SJSA1 (cell line): ENCODE measurements at regions not wholly inside any gene's neighbourhood (a gene's known extent, or its start where the extent isn't known, plus 50 kb on each side); places are given as distances from the start of the nearest gene placed in this dataset.

Source experiments
- DNase-seq, 2 experiments: peaks; one replicate each; pipeline ENCODE4 v3.0.0-alpha.2; 2015 to 2020; ENCODE audit warnings: low spot score in 2 of 2, low read depth in 1 of 2
- H3K27ac ChIP-seq: fragments of 250-450 bp; sonication (Bioruptor Pico); 2 replicates; pipeline ENCODE4 v1.5.1; 2020; ENCODE audit warnings: mild to moderate bottlenecking, moderate library complexity
- H3K27me3 ChIP-seq: fragments of 250-450 bp; sonication (Bioruptor Pico); replicated peaks from 2 replicates; pipeline ENCODE4 v1.5.1; 2020; ENCODE audit warnings: mild to moderate bottlenecking, moderate library complexity
- H3K36me3 ChIP-seq: fragments of 250-450 bp; sonication (Bioruptor Pico); 2 replicates; pipeline ENCODE4 v1.5.1; 2020; ENCODE audit warnings: mild to moderate bottlenecking
- H3K4me1 ChIP-seq: fragments of 250-450 bp; sonication (Bioruptor Pico); replicated peaks from 2 replicates; pipeline ENCODE4 v1.6.1; 2021; ENCODE audit warnings: mild to moderate bottlenecking
- H3K4me3 ChIP-seq: fragments of 250-450 bp; sonication (Bioruptor Pico); 2 replicates; pipeline ENCODE4 v1.5.1; 2020; ENCODE audit warnings: mild to moderate bottlenecking
- H3K9me3 ChIP-seq: fragments of 250-450 bp; sonication (Bioruptor Pico); replicated peaks from 2 replicates; pipeline ENCODE4 v1.5.1; 2020; ENCODE audit warnings: mild to moderate bottlenecking

DNA sequence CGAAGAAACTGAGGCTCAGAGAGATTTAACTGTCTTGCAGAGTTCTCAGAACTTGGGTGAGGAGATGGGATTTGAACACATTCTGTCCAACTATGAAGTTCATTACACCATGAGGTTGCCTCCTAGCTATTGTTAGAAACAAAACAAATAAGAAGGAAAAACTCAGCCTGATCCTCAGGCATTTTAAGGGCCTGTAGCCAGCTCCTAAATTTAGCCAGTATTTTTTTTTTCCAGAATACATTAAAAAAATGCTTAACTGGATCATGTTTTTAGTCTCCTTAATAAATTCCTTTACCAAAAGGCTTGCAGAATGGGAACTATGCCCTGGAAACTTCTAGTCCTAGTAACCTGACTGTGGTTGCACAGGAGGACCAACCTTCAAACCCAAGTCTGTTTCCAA is 212.0 kb downstream of the CSNK2A3 start:
- H3K4me1 ChIP-seq = no peaks in the 10 kb centered on the region
- H3K27me3 ChIP-seq = no peaks in the 10 kb centered on the region
- H3K36me3 ChIP-seq = no peaks in the 10 kb centered on the region
- no peak overlapping the region for H3K4me3 ChIP-seq
- no peak overlapping the region for H3K27ac ChIP-seq
- H3K9me3 ChIP-seq = no peaks in the 10 kb centered on the region
- DNase-seq = no peak

DNA sequence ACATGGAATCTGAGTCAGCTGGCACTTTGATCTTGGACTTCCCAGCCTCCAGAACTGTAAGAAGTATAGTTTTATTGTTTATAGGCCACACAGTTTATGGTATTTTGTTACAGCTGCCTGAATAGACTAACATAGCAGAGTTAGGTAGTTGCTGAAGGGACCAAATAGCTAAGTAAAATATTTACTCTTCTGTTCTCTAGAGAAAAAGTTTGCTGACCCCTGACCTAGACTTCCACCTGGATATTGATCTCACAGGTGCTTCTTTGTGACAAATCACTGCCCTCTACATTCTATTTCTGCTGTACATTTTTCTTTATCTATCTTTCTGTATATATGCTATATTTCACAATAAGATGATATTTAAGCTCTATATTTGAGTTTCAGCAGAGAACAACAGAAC is 212.5 kb downstream of the CSNK2A3 start:
- DNase-seq = no peak

DNA sequence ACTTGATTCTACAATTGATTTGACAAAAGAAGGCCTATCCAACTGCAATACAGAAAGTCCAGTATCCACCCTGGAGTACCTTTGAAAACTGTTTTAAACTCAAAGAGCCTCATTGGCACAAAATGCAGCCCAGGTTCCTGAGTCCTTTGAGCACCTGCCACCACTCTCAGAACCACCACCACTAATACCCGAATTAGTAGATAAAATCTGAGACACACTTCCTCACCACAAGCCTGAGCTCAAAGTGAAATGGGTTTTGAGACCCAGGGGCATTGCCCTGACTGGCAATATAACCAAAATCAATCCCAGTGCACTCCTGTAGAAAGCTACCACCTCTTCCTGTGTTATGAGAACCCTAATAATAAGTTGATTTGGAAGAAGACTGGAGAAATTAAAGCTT is 215.7 kb downstream of the CSNK2A3 start:
- Histone ChIP-seq H3K36me3 (no peaks in the 10 kb centered on the region), H3K27ac (no peak overlapping the region), H3K4me3 (no peak overlapping the region), H3K4me1 (no peaks in the 10 kb centered on the region), H3K27me3 (no peaks in the 10 kb centered on the region), H3K9me3 (no peaks in the 10 kb centered on the region)
- DNase-seq = no peak

More for the DNA sequence above, 212.5 kb downstream of the CSNK2A3 start:
- Histone ChIP-seq H3K27me3 (no peaks in the 10 kb centered on the region), H3K9me3 (no peaks in the 10 kb centered on the region), H3K36me3 (no peaks in the 10 kb centered on the region), H3K4me3 (no peak overlapping the region), H3K4me1 (no peaks in the 10 kb centered on the region), H3K27ac (no peak overlapping the region)

DNA sequence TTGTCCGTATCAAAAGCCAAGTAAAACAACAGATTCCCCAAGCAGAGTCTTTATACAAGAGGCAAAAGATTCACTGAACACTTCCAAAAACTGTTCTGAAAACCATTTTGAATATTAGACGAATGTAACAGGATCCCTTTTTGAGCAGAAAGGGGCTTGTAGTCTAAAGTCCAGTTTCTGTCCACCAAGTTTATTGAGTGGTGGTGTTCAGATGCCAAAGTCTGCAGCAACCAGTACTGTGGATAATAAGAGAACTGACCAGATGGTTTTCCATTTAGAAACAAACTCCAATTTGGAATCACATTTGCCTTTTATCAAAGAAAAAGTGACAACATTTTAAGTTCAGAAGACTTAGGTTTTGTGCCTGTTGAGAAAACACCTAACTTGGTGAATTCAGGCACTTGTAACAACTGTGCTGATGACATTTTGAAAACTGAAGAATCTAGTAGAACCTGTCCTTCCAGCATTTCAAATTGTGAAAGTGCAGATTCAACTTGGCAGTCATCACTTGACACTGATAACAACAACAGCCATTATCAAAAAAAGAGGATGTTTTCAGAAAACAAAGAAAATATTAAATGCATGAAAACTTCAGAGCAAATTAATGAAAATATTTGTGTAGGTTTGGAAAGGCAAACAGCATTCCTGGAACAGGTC is 217.1 kb downstream of the CSNK2A3 start:
- H3K4me1 ChIP-seq = no peaks in the 10 kb centered on the region

DNA sequence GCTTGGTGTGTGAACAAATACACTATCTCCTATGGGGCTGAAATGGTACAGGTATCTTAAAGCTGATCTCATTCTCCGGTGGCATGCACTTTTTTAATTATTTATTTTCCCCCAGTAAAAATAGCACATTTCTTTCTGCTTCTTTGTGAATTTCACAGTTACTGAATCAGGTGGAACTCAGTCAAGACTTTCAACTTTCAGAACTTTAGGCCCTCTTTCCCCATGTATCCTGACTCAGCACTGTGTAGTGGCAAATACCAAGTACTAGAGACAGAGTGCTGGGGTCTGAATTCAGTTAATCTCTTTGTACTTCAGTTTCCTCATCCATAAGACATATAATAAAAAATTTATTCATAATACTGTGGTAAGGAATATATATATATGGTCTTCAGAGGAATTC is 223.9 kb downstream of the CSNK2A3 start:
- Histone ChIP-seq H3K4me1 (peaks cover 2% of the 10 kb centered on the region), H3K4me3 (no peak overlapping the region), H3K9me3 (no peaks in the 10 kb centered on the region), H3K36me3 (no peaks in the 10 kb centered on the region), H3K27ac (no peak overlapping the region), H3K27me3 (peaks cover 12% of the 10 kb centered on the region)
- DNase-seq = no peak

More for the DNA sequence above, 217.1 kb downstream of the CSNK2A3 start:
- H3K9me3 ChIP-seq = no peaks in the 10 kb centered on the region
- H3K36me3 ChIP-seq = no peaks in the 10 kb centered on the region
- no peak for DNase-seq
- H3K4me3 ChIP-seq = no peak overlapping the region
- H3K27ac ChIP-seq = no peak overlapping the region
- H3K27me3 ChIP-seq = no peaks in the 10 kb centered on the region

DNA sequence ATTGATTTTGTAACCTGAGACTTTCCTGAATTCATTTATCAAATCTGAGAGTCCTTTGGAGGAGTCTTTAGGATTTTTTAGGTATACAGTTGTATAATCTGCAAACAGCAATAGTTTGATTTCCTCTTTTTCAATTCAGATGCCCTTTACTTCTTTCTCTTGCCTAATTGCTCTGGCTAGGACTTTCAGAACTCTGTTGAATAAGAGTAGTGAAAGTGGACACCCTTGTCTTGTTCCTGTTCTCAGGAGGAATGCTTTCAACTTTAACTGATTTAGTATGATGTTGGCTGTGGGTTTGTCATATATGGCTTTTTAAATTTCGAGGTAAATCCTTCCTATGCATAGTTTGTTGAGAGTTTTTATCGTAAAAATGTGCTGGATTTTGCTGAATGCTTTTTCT is 227.4 kb downstream of the CSNK2A3 start:
- Histone ChIP-seq H3K4me1 (peaks cover 5% of the 10 kb centered on the region), H3K9me3 (no peaks in the 10 kb centered on the region), H3K27ac (no peak overlapping the region), H3K36me3 (no peaks in the 10 kb centered on the region), H3K27me3 (peaks cover 12% of the 10 kb centered on the region), H3K4me3 (no peak overlapping the region)
- DNase-seq = no peak

DNA sequence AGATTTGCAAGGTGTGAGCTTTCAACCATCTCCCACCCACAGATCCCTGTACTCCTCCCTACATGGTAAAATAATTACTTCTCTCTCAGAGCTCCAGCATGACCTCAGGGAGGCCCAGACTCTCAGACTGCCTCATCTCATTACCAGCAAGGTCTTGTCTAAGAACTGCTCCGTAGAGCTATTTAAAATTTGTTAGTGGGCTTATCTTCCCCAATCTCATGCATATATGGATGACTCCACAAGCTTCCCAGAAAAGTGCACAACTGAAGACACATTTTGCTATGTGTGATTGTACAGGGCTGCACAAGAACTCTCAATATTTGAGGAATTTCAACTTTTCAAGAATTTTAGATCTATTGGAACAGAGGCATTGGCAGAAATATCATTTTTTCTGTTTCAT is 230.3 kb downstream of the CSNK2A3 start:
- Histone ChIP-seq H3K9me3 (no peaks in the 10 kb centered on the region), H3K36me3 (no peaks in the 10 kb centered on the region), H3K4me3 (no peak overlapping the region), H3K27me3 (peaks cover 11% of the 10 kb centered on the region), H3K27ac (no peak overlapping the region), H3K4me1 (peaks cover 5% of the 10 kb centered on the region)
- DNase-seq = no peak

DNA sequence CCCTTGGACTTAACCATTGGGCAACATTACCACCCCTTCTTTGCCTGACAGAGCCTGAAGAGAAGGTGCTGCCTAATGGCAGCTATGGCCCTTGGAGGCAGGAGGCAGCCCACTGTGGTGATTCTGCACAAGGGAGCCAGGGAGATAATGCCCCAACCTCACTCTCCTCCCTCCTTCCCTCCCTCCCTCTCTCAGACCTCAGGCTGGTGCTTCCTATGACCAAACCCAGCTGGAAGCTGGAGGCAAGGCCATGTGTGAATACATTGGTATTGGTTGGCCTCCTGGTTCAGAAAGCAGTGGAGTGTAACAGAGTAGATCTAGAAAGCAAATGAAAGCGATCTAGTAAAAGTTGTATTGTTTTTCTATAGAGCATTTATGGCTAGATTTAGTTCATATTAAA is 233.1 kb downstream of the CSNK2A3 start:
- no peak for DNase-seq
- H3K36me3 ChIP-seq = no peaks in the 10 kb centered on the region
- H3K27ac ChIP-seq = no peak overlapping the region
- H3K27me3 ChIP-seq = no peaks in the 10 kb centered on the region; the same call in none of the 2 replicates
- H3K4me1 ChIP-seq = peaks cover 5% of the 10 kb centered on the region
- no peak overlapping the region for H3K4me3 ChIP-seq
- H3K9me3 ChIP-seq = no peaks in the 10 kb centered on the region

DNA sequence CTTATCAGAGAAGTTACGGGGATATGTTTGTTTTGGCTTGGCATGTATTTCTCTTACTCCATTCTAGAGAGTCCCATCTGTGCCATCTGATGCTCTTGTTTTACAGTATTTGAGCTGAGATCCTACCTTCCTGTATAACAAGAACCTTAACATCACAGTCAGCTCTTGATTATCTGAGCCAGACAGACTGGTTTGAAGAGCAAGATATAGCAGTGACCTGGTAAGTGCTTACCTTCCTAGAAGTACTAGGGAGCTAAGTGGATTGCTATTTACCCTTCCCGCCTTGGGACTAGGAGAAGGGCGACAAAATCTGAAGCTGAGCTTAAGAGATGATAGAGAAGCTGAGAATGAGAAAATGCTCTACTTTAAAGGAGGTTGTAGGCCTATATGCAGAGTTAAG is 235.3 kb downstream of the CSNK2A3 start:
- no peaks in the 10 kb centered on the region for H3K4me1 ChIP-seq
- H3K9me3 ChIP-seq = peaks cover 3% of the 10 kb centered on the region; the same call in 1 of the 2 replicates
- H3K27me3 ChIP-seq = no peaks in the 10 kb centered on the region; the same call in none of the 2 replicates
- no peaks in the 10 kb centered on the region for H3K36me3 ChIP-seq
- DNase-seq = no peak
- no peak overlapping the region for H3K27ac ChIP-seq
- no peak overlapping the region for H3K4me3 ChIP-seq

DNA sequence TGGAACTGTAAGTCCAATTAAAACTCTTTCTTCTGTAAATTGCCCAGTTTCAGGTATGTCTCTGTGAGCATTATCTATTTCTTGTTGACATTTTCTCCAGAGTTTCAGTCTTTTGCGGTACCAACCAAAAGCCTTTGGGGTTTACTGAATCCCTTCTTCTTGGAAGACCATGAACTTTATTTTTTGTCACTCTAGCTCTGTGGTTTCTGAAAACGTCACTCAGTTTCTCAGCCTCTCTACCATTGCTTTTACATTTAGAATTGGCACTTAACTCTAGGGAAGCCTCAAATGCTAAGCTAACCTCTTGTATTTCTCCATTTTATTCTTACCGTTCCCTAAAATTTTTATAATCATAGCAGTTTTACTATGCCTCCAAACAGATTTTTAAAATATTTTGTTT is 237.6 kb downstream of the CSNK2A3 start:
- H3K27ac ChIP-seq = no peak overlapping the region
- DNase-seq = no peak
- no peaks in the 10 kb centered on the region for H3K4me1 ChIP-seq
- no peaks in the 10 kb centered on the region for H3K36me3 ChIP-seq
- peaks cover 3% of the 10 kb centered on the region; the same call in 1 of the 2 replicates for H3K9me3 ChIP-seq
- H3K4me3 ChIP-seq = no peak overlapping the region
- peaks cover 6% of the 10 kb centered on the region for H3K27me3 ChIP-seq

DNA sequence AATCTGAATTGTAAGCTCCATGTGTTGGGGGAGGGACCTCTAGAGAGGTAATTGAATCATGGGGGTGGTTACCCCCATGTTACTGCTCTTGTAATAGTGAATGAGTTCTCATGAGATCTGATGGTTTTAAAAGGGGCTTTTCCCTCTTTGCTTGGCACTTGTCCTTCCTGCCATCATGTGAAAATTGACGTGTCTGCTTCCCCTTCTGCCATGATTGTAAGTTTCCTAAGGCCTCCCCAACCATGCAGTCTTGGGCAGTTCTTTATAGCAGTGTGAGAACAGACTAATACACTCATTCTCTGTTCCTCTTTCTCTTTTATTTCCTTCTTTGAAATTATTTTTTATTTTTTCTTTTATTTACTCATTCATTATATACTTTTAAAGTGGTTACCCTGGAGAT is 239.4 kb downstream of the CSNK2A3 start:
- H3K9me3 ChIP-seq = peaks cover 3% of the 10 kb centered on the region; the same call in 1 of the 2 replicates
- H3K36me3 ChIP-seq = no peaks in the 10 kb centered on the region
- H3K4me3 ChIP-seq = no peak overlapping the region
- H3K27me3 ChIP-seq = peaks cover 15% of the 10 kb centered on the region; the same call in 1 of the 2 replicates
- DNase-seq = no peak
- H3K4me1 ChIP-seq = no peaks in the 10 kb centered on the region
- H3K27ac ChIP-seq = no peak overlapping the region

DNA sequence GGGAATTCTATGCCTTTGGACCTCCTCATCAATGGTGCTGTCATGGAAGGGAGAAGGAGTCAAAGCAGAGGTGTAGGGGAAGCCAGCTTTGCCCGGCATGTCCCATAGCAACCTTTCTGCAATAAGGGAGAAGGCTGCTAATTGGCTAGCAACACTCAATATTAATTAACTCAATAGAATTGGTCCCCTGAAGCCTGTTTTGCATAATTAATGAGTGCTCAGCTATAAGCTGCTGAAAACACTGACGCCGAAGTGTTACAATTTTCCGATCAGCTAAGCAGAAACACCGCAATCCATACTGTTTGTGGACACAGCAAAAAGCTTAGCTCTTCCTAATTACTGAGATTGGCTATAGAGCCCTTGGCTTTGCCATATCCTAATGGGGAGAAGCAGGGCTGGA is 245.0 kb downstream of the CSNK2A3 start:
- Histone ChIP-seq H3K36me3 (no peaks in the 10 kb centered on the region), H3K27ac (no peak overlapping the region), H3K4me3 (no peak overlapping the region), H3K4me1 (no peaks in the 10 kb centered on the region), H3K27me3 (peaks cover 26% of the 10 kb centered on the region; the same call in 1 of the 2 replicates), H3K9me3 (no peaks in the 10 kb centered on the region)
- DNase-seq = no peak

DNA sequence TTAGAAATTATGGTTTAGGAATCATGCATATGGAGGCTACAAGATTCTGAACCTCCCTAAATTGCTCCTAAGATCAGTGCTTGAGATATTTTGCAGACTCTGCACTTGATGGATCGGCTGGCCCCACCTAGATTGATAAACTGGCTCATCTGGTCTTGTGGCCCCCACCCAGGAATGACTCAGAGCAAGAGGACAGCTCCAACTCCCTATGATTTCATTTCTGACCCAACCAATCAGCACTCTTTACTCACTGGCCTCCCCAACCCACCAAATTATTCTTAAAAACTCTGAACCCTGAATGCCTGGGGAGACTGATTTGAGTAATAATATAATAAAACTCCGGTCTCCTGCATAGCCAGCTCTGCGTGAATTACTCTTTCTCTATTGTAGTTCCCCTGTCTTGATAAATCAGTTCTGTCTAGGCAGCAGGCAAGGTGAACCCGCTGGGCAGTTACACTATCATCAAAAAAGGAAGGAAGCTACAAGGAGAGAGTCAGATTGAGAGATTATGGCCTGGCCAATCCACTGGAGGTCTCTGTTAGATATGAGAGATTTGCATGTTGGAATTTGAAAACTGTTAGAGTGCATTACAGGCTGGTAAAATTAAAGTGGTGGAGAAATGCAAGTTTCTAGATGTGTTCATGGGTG is 245.8 kb downstream of the CSNK2A3 start:
- Histone ChIP-seq H3K27ac (no peak overlapping the region), H3K4me1 (no peaks in the 10 kb centered on the region), H3K4me3 (no peak overlapping the region), H3K27me3 (peaks cover 29% of the 10 kb centered on the region; the same call in 1 of the 2 replicates), H3K9me3 (no peaks in the 10 kb centered on the region), H3K36me3 (no peaks in the 10 kb centered on the region)
- DNase-seq = no peak

DNA sequence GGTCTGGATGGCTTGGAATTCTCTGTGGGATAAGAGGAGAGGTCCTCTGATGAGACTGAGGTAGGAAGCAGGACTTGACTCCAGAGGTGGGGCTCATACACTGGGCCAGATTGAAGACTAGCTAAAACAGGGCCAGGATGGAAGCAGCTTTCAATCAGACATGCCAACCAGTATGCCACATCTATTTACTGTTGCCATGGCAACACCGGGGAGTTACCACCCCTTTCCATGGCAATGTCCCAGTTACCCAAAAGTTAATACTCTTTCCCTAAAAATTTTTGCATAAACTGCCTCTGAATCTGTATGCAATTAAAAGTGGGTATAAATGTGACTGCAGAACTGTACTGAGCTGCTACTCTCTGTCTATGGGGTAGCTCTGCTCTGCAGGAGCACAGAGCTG is 247.5 kb upstream of the ZBED5 start:
- Histone ChIP-seq H3K4me3 (no peak overlapping the region), H3K27ac (no peak overlapping the region), H3K27me3 (peaks cover 32% of the 10 kb centered on the region), H3K36me3 (no peaks in the 10 kb centered on the region), H3K9me3 (no peaks in the 10 kb centered on the region), H3K4me1 (no peaks in the 10 kb centered on the region)
- DNase-seq = no peak
